Skeletal muscle satellite cell (primary cell): ENCODE measurements at regions not wholly inside any gene's neighbourhood (a gene's known extent, or its start where the extent isn't known, plus 50 kb on each side); places are given as distances from the start of the nearest gene placed in this dataset.

Experiments used
- H3K27me3 ChIP-seq: 2 replicates; pipeline ENCODE4 v1.7.0; 2013; ENCODE audit warnings: low read length; ENCODE audit not compliant: control insufficient read depth, insufficient read depth
- H3K36me3 ChIP-seq: 2 replicates; pipeline ENCODE4 v1.7.0; 2013; ENCODE audit warnings: mild to moderate bottlenecking, control low read depth, low read length; ENCODE audit not compliant: insufficient read depth
- H3K4me1 ChIP-seq: 2 replicates; pipeline ENCODE4 v1.7.0; 2013; ENCODE audit warnings: low read length; ENCODE audit not compliant: control insufficient read depth, insufficient read depth
- H3K4me2 ChIP-seq: 2 replicates; pipeline ENCODE4 v1.7.0; 2013; ENCODE audit warnings: mild to moderate bottlenecking, low read length
- H3K4me3 ChIP-seq: 2 replicates; pipeline ENCODE4 v1.7.0; 2013; ENCODE audit warnings: low read length
- H3K9ac ChIP-seq: 2 replicates; pipeline ENCODE4 v1.7.0; 2013; ENCODE audit warnings: mild to moderate bottlenecking, low read depth, low read length, moderate library complexity
- H3K9me3 ChIP-seq: replicated peaks from 2 replicates; pipeline ENCODE4 v1.7.0; 2013; ENCODE audit warnings: mild to moderate bottlenecking, control low read depth, low read length

- Histone ChIP-seq H3K4me2 (no peak overlapping the region), H3K36me3 (no peaks in the 10 kb centered on the region), H3K4me3 (no peak overlapping the region), H3K9ac (no peak overlapping the region), H3K27me3 (no peaks in the 10 kb centered on the region), H3K4me1 (peaks cover 35% of the 10 kb centered on the region), H3K9me3 (no peaks in the 10 kb centered on the region)
These were observed 857.6 kb downstream of the METTL15 start for GRCh38 chr11:28965819-28966218.

GRCh38 chr11:28964811-28965210, 856.6 kb downstream of the METTL15 start:
- Histone ChIP-seq H3K4me1 (peaks cover 35% of the 10 kb centered on the region), H3K9ac (no peak overlapping the region), H3K27me3 (no peaks in the 10 kb centered on the region), H3K36me3 (no peaks in the 10 kb centered on the region), H3K4me2 (peak overlapping the region; percentile 10), H3K4me3 (no peak overlapping the region), H3K9me3 (no peaks in the 10 kb centered on the region)

GRCh38 chr11:28963187-28963586, 855.0 kb downstream of the METTL15 start:
- Histone ChIP-seq H3K9me3 (no peaks in the 10 kb centered on the region), H3K4me1 (peaks cover 35% of the 10 kb centered on the region), H3K9ac (peak overlapping the region; percentile 42), H3K27me3 (no peaks in the 10 kb centered on the region), H3K4me2 (peak overlapping the region; percentile 38), H3K36me3 (no peaks in the 10 kb centered on the region), H3K4me3 (no peak overlapping the region)

- H3K9ac ChIP-seq, result peak overlapping the region; percentile 42
- no peaks in the 10 kb centered on the region for H3K9me3 ChIP-seq
- H3K4me2 ChIP-seq, result no peak overlapping the region
- no peaks in the 10 kb centered on the region for H3K36me3 ChIP-seq
- peaks cover 35% of the 10 kb centered on the region for H3K4me1 ChIP-seq
- no peak overlapping the region for H3K4me3 ChIP-seq
- H3K27me3 ChIP-seq, result no peaks in the 10 kb centered on the region
These were observed 854.3 kb downstream of the METTL15 start for GRCh38 chr11:28962502-28962901.

- Histone ChIP-seq H3K9me3 (no peaks in the 10 kb centered on the region), H3K36me3 (no peaks in the 10 kb centered on the region), H3K4me2 (no peak overlapping the region), H3K4me3 (no peak overlapping the region), H3K27me3 (no peaks in the 10 kb centered on the region), H3K9ac (no peak overlapping the region), H3K4me1 (peaks cover 35% of the 10 kb centered on the region)
These were observed 853.5 kb downstream of the METTL15 start for GRCh38 chr11:28961726-28962125.

GRCh38 chr11:28956446-28956845, 848.3 kb downstream of the METTL15 start:
- Histone ChIP-seq H3K4me2 (no peak overlapping the region), H3K36me3 (no peaks in the 10 kb centered on the region), H3K4me1 (no peaks in the 10 kb centered on the region), H3K9me3 (no peaks in the 10 kb centered on the region), H3K9ac (no peak overlapping the region), H3K4me3 (no peak overlapping the region), H3K27me3 (no peaks in the 10 kb centered on the region)

- H3K9ac ChIP-seq, result no peak overlapping the region
- no peaks in the 10 kb centered on the region for H3K9me3 ChIP-seq
- no peaks in the 10 kb centered on the region for H3K36me3 ChIP-seq
- H3K27me3 ChIP-seq, result no peaks in the 10 kb centered on the region
- H3K4me3 ChIP-seq, result no peak overlapping the region
- no peak overlapping the region for H3K4me2 ChIP-seq
- no peaks in the 10 kb centered on the region for H3K4me1 ChIP-seq
These were observed 843.0 kb downstream of the METTL15 start for GRCh38 chr11:28951191-28951590.

- Histone ChIP-seq H3K36me3 (no peaks in the 10 kb centered on the region), H3K9ac (no peak overlapping the region), H3K4me1 (no peaks in the 10 kb centered on the region), H3K4me2 (no peak overlapping the region), H3K4me3 (no peak overlapping the region), H3K9me3 (no peaks in the 10 kb centered on the region), H3K27me3 (no peaks in the 10 kb centered on the region)
These were observed 831.2 kb downstream of the METTL15 start for GRCh38 chr11:28939381-28939780.

GRCh38 chr11:28938091-28938490, 829.9 kb downstream of the METTL15 start:
- H3K4me2 ChIP-seq, result no peak overlapping the region
- H3K9ac ChIP-seq, result no peak overlapping the region
- no peaks in the 10 kb centered on the region for H3K9me3 ChIP-seq
- no peak overlapping the region for H3K4me3 ChIP-seq
- H3K27me3 ChIP-seq, result no peaks in the 10 kb centered on the region
- no peaks in the 10 kb centered on the region for H3K36me3 ChIP-seq
- H3K4me1 ChIP-seq, result no peaks in the 10 kb centered on the region

GRCh38 chr11:28932940-28933339, 824.8 kb downstream of the METTL15 start:
- no peak overlapping the region for H3K4me2 ChIP-seq

GRCh38 chr11:28924004-28924403, 815.8 kb downstream of the METTL15 start:
- no peaks in the 10 kb centered on the region for H3K27me3 ChIP-seq
- H3K9me3 ChIP-seq, result no peaks in the 10 kb centered on the region
- no peak overlapping the region for H3K4me3 ChIP-seq
- H3K9ac ChIP-seq, result no peak overlapping the region
- no peaks in the 10 kb centered on the region for H3K4me1 ChIP-seq
- H3K36me3 ChIP-seq, result no peaks in the 10 kb centered on the region
- H3K4me2 ChIP-seq, result no peak overlapping the region

More at GRCh38 chr11:28932940-28933339, 824.8 kb downstream of the METTL15 start:
- H3K4me1 ChIP-seq, result no peaks in the 10 kb centered on the region
- H3K9ac ChIP-seq, result no peak overlapping the region
- H3K9me3 ChIP-seq, result no peaks in the 10 kb centered on the region
- no peak overlapping the region for H3K4me3 ChIP-seq
- H3K27me3 ChIP-seq, result no peaks in the 10 kb centered on the region
- no peaks in the 10 kb centered on the region for H3K36me3 ChIP-seq

GRCh38 chr11:28922386-28922981, 814.3 kb downstream of the METTL15 start:
- no peaks in the 10 kb centered on the region for H3K4me1 ChIP-seq
- no peak overlapping the region for H3K4me3 ChIP-seq
- H3K9ac ChIP-seq, result no peak overlapping the region
- no peaks in the 10 kb centered on the region for H3K36me3 ChIP-seq
- no peaks in the 10 kb centered on the region for H3K9me3 ChIP-seq
- no peak overlapping the region for H3K4me2 ChIP-seq
- H3K27me3 ChIP-seq, result no peaks in the 10 kb centered on the region
